GM10266 (cell line): ENCODE measurements at regions not wholly inside any gene's neighbourhood (a gene's known extent, or its start where the extent isn't known, plus 50 kb on each side); places are given as distances from the start of the nearest gene placed in this dataset.

Source experiments
- DNase-seq: peaks from one replicate; pipeline ENCODE4 v3.0.0; 2012; ENCODE audit errors: extremely low spot score
- CTCF ChIP-seq: IDR thresholded peaks from 2 replicates; pipeline ENCODE4 v1.5.1; 2012; ENCODE audit warnings: mild to moderate bottlenecking, low read depth; ENCODE audit not compliant: control insufficient read depth, insufficient read depth; ENCODE audit errors: missing control alignments

- TF ChIP-seq CTCF = no peak
- DNase-seq = no peak
Observed at GRCh38 chr1:4970532-4970931, 316.1 kb downstream of the AJAP1 start.

- no peak for DNase-seq
- no peak for TF ChIP-seq CTCF
Observed at GRCh38 chr1:4969556-4970129, 315.2 kb downstream of the AJAP1 start.

DNA sequence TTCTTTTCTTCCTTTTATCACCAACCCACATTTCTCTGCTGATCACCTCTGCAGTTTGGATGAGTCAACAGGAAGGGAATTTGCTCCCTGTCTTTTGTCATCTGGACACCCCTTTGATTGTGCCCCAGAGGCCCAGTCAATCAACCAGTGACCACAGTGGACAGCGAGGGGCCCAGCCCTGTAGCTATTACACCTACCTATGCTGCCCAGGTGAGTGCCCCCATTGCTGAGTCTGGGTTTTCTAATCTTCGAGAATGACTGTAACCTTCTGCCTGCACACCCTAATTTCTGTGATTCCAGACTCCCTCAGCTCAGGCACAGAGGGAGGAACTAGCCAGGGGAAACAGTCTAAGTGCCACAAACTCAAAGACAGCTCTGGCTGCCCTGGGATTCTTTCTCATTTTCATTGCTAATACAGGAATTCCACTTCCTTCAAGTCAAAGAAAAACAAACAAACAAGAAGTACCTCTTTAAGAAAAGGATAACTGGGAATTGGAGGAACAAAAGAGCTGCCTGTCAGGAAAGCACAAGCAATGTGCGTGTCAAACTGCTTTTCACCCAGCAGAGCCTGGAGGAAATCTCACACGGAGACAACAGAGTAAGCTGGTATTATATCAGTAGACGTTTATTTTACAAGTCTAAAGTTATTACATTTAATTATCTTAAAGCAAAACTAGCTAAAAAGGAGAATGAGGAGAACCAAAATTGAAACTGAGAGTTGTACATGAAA is 311.1 kb downstream of the AJAP1 start:
- TF ChIP-seq CTCF = no peak
- no peak for DNase-seq

- DNase-seq = no peak
- TF ChIP-seq CTCF = no peak
Observed at GRCh38 chr1:4964634-4965345, 310.4 kb downstream of the AJAP1 start.

GRCh38 chr1:4963251-4963650 is 308.8 kb downstream of the AJAP1 start:
- no peak for TF ChIP-seq CTCF
- DNase-seq = no peak

- no peak for DNase-seq
Observed at GRCh38 chr1:4962836-4963235, 308.4 kb downstream of the AJAP1 start.

More at GRCh38 chr1:4962836-4963235, 308.4 kb downstream of the AJAP1 start:
- TF ChIP-seq CTCF = no peak
